H1 (cell line): ENCODE measurements at regions not wholly inside any gene's neighbourhood (a gene's known extent, or its start where the extent isn't known, plus 50 kb on each side); places are given as distances from the start of the nearest gene placed in this dataset.

ENCODE experiments used
- CTCF ChIA-PET: fragments of 300-600 bp; sonication (Branson Sonifier 250); formaldehyde crosslinking; loops from one replicate; lab custom pipeline; 2021; ENCODE audit not compliant: partially characterized antibody; lab: Charles Lee
- POLR2A ChIA-PET: fragments of 300-600 bp; sonication (Branson Sonifier 250); formaldehyde crosslinking; loops from one replicate; lab custom pipeline; 2021; ENCODE audit warnings: inconsistent platforms; ENCODE audit not compliant: partially characterized antibody; lab: Charles Lee
- DNase-seq, 2 experiments: peaks; one replicate each; pipeline versions ENCODE4 v3.0.0 to v3.0.0-alpha.2; 2010 to 2022; ENCODE audit warnings: low spot score in 2 of 2, low read depth in 1 of 2, mixed read lengths in 1 of 2
- FAIRE-seq: peaks from 2 replicates; lab custom pipeline; 2011; peaks lifted over from hg19 to GRCh38; lab: Jason Lieb, UNC
- H2AFZ ChIP-seq: 2 replicates; pipeline ENCODE4 v1.8.1; 2012; ENCODE audit warnings: low read length, inconsistent platforms
- H2AK5ac ChIP-seq: 2 replicates; pipeline ENCODE4 v1.6.1; 2013; ENCODE audit warnings: low read depth, low read length
- H2BK120ac ChIP-seq: replicated peaks from 2 replicates; pipeline ENCODE3; 2013; ENCODE audit warnings: low read depth, low read length, inconsistent platforms
- H2BK12ac ChIP-seq: 2 replicates; pipeline ENCODE4 v1.6.1; 2013; ENCODE audit warnings: low read depth, low read length
- H2BK15ac ChIP-seq: 2 replicates; pipeline ENCODE4 v1.6.1; 2013; ENCODE audit warnings: low read length
- H2BK20ac ChIP-seq: 2 replicates; pipeline ENCODE4 v1.6.1; 2013; ENCODE audit warnings: low read length
- H2BK5ac ChIP-seq: 2 replicates; pipeline ENCODE4 v1.6.1; 2013; ENCODE audit warnings: low read depth, low read length
- H3K14ac ChIP-seq: 2 replicates; pipeline ENCODE4 v1.6.1; 2013; ENCODE audit warnings: inconsistent platforms; ENCODE audit not compliant: insufficient read length
- H3K18ac ChIP-seq: 2 replicates; pipeline ENCODE4 v1.6.1; 2013; ENCODE audit warnings: low read length; ENCODE audit errors: extremely low read depth
- H3K23ac ChIP-seq: 2 replicates; pipeline ENCODE4 v1.6.1; 2013; ENCODE audit warnings: inconsistent platforms; ENCODE audit not compliant: insufficient read length
- H3K23me2 ChIP-seq: 2 replicates; pipeline ENCODE4 v1.6.1; 2013; ENCODE audit warnings: low read depth, low read length
- H3K27ac ChIP-seq: 2 replicates; pipeline ENCODE4 v1.6.1; 2011; ENCODE audit warnings: low read depth, low read length, inconsistent platforms
- H3K27me3 ChIP-seq, 4 experiments: replicated peaks in 1 of 4; 1 replicate in 1 of 4; 2 replicates in 3 of 4; pipeline versions ENCODE4 v1.6.1 to v1.8.1; 2011 to 2013; ENCODE audit warnings: low read length in 3 of 4, mild to moderate bottlenecking in 3 of 4, inconsistent platforms in 2 of 4, mixed read lengths in 2 of 4, moderate library complexity in 1 of 4; ENCODE audit not compliant: control insufficient read depth in 3 of 4, insufficient read depth in 3 of 4; ENCODE audit errors: extremely low read depth in 1 of 4
- H3K36me3 ChIP-seq, 4 experiments: 2 replicates each; pipeline versions ENCODE4 v1.6.1 to v1.8.1; 2011 to 2013; ENCODE audit warnings: mild to moderate bottlenecking in 4 of 4, low read length in 3 of 4, moderate library complexity in 2 of 4, control low read depth in 1 of 4, inconsistent platforms in 1 of 4; ENCODE audit not compliant: insufficient read depth in 4 of 4, control insufficient read depth in 2 of 4
- H3K4ac ChIP-seq: replicated peaks from 2 replicates; pipeline ENCODE3; 2013; ENCODE audit warnings: low read length, low read depth, mixed read lengths, inconsistent platforms; ENCODE audit not compliant: insufficient read length
- H3K4me1 ChIP-seq, 4 experiments: replicated peaks in 1 of 4; 1 replicate in 1 of 4; 2 replicates in 3 of 4; pipeline versions ENCODE4 v1.6.1 to v1.8.1; 2011 to 2013; ENCODE audit warnings: low read length in 3 of 4, inconsistent platforms in 2 of 4, mixed read lengths in 1 of 4; ENCODE audit not compliant: insufficient read depth in 4 of 4, control insufficient read depth in 3 of 4
- H3K4me2 ChIP-seq, 2 experiments: 2 replicates each; pipeline versions ENCODE4 v1.6.1 to v1.8.1; 2011 to 2013; ENCODE audit warnings: low read depth in 2 of 2, low read length in 2 of 2, control low read depth in 1 of 2, inconsistent platforms in 1 of 2, mild to moderate bottlenecking in 1 of 2; ENCODE audit not compliant: insufficient read depth in 1 of 2
- H3K4me3 ChIP-seq, 4 experiments: fragments of 200-600, 300-600 bp in 1 of 4; sonication (generic), shearing (Covaris generic), sonication (Bioruptor Twin) in 1 of 4; 2 replicates each; pipeline versions ENCODE4 v1.5.1 to v1.8.1; 2011 to 2016; ENCODE audit warnings: low read length in 4 of 4, low read depth in 3 of 4, control low read depth in 2 of 4, inconsistent platforms in 2 of 4, mild to moderate bottlenecking in 2 of 4, mixed read lengths in 1 of 4, moderate library complexity in 1 of 4; ENCODE audit not compliant: insufficient read depth in 2 of 4; ENCODE audit errors: extremely low read depth in 1 of 4
- H3K56ac ChIP-seq: replicated peaks from 2 replicates; pipeline ENCODE3; 2013; ENCODE audit warnings: low read depth, mild to moderate bottlenecking, mixed read lengths, low read length, inconsistent platforms; ENCODE audit not compliant: insufficient read length
- H3K79me1 ChIP-seq: 2 replicates; pipeline ENCODE4 v1.6.1; 2013; ENCODE audit warnings: low read depth, low read length, control low read depth
- H3K79me2 ChIP-seq, 2 experiments: 2 replicates each; pipeline versions ENCODE4 v1.6.1 to v1.8.1; 2012 to 2013; ENCODE audit warnings: low read length in 2 of 2, mild to moderate bottlenecking in 2 of 2, inconsistent platforms in 1 of 2; ENCODE audit not compliant: insufficient read depth in 2 of 2, control insufficient read depth in 1 of 2
- H3K9ac ChIP-seq, 4 experiments: replicated peaks in 1 of 4; 1 replicate in 1 of 4; 2 replicates in 3 of 4; pipeline versions ENCODE4 v1.6.1 to v1.8.1; 2011 to 2013; ENCODE audit warnings: low read depth in 3 of 4, low read length in 3 of 4, control low read depth in 2 of 4, mild to moderate bottlenecking in 2 of 4, moderate library complexity in 2 of 4, inconsistent platforms in 1 of 4; ENCODE audit errors: extremely low read depth in 1 of 4
- H3K9me3 ChIP-seq, 2 experiments: 2 replicates each; pipeline versions ENCODE4 v1.6.1 to v1.8.1; 2012 to 2013; ENCODE audit warnings: mild to moderate bottlenecking in 2 of 2, moderate library complexity in 2 of 2, control low read depth in 1 of 2, inconsistent platforms in 1 of 2, low read depth in 1 of 2, low read length in 1 of 2, mixed read lengths in 1 of 2; ENCODE audit not compliant: insufficient read depth in 2 of 2
- H4K20me1 ChIP-seq, 2 experiments: replicated peaks in 1 of 2; 2 replicates each; pipeline versions ENCODE3 to v1.8.1; 2011 to 2013; ENCODE audit warnings: inconsistent platforms in 2 of 2, low read length in 2 of 2, mild to moderate bottlenecking in 1 of 2; ENCODE audit not compliant: insufficient read depth in 2 of 2, control insufficient read depth in 1 of 2
- H4K5ac ChIP-seq: 2 replicates; pipeline ENCODE4 v1.6.1; 2013; ENCODE audit warnings: low read length, low read depth, mixed read lengths, inconsistent platforms; ENCODE audit not compliant: insufficient read length
- H4K8ac ChIP-seq: 2 replicates; pipeline ENCODE4 v1.8.0; 2013; ENCODE audit warnings: mild to moderate bottlenecking, moderate library complexity, low read length, inconsistent platforms; ENCODE audit not compliant: insufficient read depth; ENCODE audit errors: extremely low read depth
- H4K91ac ChIP-seq: replicated peaks from 2 replicates; pipeline ENCODE3; 2013; ENCODE audit warnings: low read length, mixed read lengths, inconsistent platforms; ENCODE audit not compliant: insufficient read length
- BACH1 ChIP-seq: IDR thresholded peaks from 2 replicates; pipeline ENCODE4 v1.6.1; 2012; ENCODE audit warnings: low read length, improper control_type of control experiment
- CEBPB ChIP-seq: IDR thresholded peaks from 2 replicates; pipeline ENCODE4 v1.6.1; 2012; ENCODE audit warnings: low read depth, low read length
- CHD1 ChIP-seq: IDR thresholded peaks from 2 replicates; pipeline ENCODE4 v1.6.1; 2012; ENCODE audit warnings: low read depth, low read length, improper control_type of control experiment
- CHD2 ChIP-seq: IDR thresholded peaks from 2 replicates; pipeline ENCODE4 v1.6.1; 2012; ENCODE audit warnings: low read length, improper control_type of control experiment
- FOSL1 ChIP-seq: IDR thresholded peaks from 2 replicates; pipeline ENCODE4 v1.6.1; 2011; ENCODE audit warnings: mild to moderate bottlenecking, low read depth, low read length, moderate library complexity; ENCODE audit not compliant: insufficient read depth
- GTF2F1 ChIP-seq: IDR thresholded peaks from 2 replicates; pipeline ENCODE4 v1.6.1; 2012; ENCODE audit warnings: low read depth, low read length, improper control_type of control experiment, borderline replicate concordance
- HDAC2 ChIP-seq, 2 experiments: fragments of 300-600 bp in 1 of 2; sonication (generic) in 1 of 2; IDR thresholded peaks; 2 replicates each; pipeline ENCODE4 v1.6.1; 2011 to 2012; ENCODE audit warnings: low read depth in 2 of 2, low read length in 2 of 2, mild to moderate bottlenecking in 2 of 2, moderate library complexity in 2 of 2, borderline replicate concordance in 1 of 2, inconsistent platforms in 1 of 2
- HDAC6 ChIP-seq: IDR thresholded peaks from one replicate; pipeline ENCODE4 v1.7.1; 2012; ENCODE audit warnings: low read depth, mild to moderate bottlenecking, inconsistent platforms, low read length, moderate library complexity
- NRF1 ChIP-seq: IDR thresholded peaks from 2 replicates; pipeline ENCODE4 v1.6.1; 2011; ENCODE audit warnings: mild to moderate bottlenecking, low read depth, low read length, improper control_type of control experiment
- PHF8 ChIP-seq: fragments of 200-600 bp; sonication (generic); conservative IDR thresholded peaks from 2 replicates; pipeline ENCODE4 v1.7.1; 2012; ENCODE audit warnings: low read depth, mild to moderate bottlenecking, inconsistent platforms, low read length, moderate library complexity
- RNF2 ChIP-seq: fragments of 200-900, 300-1000 bp; sonication (generic); IDR thresholded peaks from 2 replicates; pipeline ENCODE4 v1.7.1; 2016; ENCODE audit warnings: borderline replicate concordance, low read depth, mild to moderate bottlenecking, antibody characterized with exemption, low read length; ENCODE audit not compliant: poor library complexity, severe bottlenecking; ENCODE audit errors: missing control alignments
- ZNF274 ChIP-seq: IDR thresholded peaks from 2 replicates; pipeline ENCODE4 v1.7.0; 2012; ENCODE audit warnings: low read length, borderline replicate concordance; ENCODE audit errors: extremely low read depth
- WGBS, 2 experiments: shearing (Covaris generic) in 1 of 2; methylation state at CpG; one replicate each; pipeline versions ENCODE4 v1.1.6 to v1.1.7; 2013 to 2015; ENCODE audit warnings: low lambda C conversion rate in 2 of 2, mixed read lengths in 2 of 2, inconsistent platforms in 1 of 2, low coverage in 1 of 2, missing lambda C conversion rate in 1 of 2; ENCODE audit not compliant: insufficient replicate concordance in 2 of 2, insufficient coverage in 1 of 2, insufficient read length in 1 of 2; ENCODE audit errors: extremely low coverage in 1 of 2, missing lambda C conversion rate in 1 of 2; 5-methylcytosine and 5-hydroxymethylcytosine counted together
- TF ChIP-seq, protein P1 (sequence below): IDR thresholded peaks from 2 replicates; pipeline ENCODE4 v1.6.1; 2011; ENCODE audit warnings: low read depth, mild to moderate bottlenecking, low read length; ENCODE audit not compliant: insufficient read depth

DNA sequence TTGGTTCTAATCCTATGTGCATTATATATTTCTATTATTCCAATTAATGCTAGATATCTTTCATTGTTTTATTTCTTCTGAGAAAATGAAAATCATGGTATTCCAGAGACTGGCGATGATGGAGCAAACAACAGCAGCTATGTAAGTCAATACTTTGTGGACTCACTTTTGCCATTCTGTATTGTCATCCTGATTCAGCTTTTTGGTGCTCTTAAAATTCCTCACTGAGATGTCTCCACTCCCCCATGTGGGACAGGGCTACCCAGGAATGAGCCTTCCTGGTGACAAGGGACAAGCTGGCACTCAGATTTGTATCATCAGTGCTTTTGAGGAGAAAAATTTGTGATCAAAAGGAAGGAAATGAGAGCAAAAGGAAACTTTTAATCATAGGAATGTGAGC, 56.7 kb upstream of the XCR1 start:
- Histone ChIP-seq H3K4ac (no peak overlapping the region), H3K14ac (no peak overlapping the region), H3K36me3 (no peaks in the 10 kb centered on the region), H4K5ac (no peak overlapping the region), H4K8ac (no peak overlapping the region), H3K79me2 (no peaks in the 10 kb centered on the region), H3K23me2 (no peaks in the 10 kb centered on the region), H3K18ac (no peak overlapping the region), H4K91ac (no peak overlapping the region), H3K9ac (no peak overlapping the region), H3K27ac (no peak overlapping the region), H4K20me1 (no peaks in the 10 kb centered on the region), H2BK20ac (no peak overlapping the region), H3K4me3 (no peak overlapping the region), H3K23ac (no peak overlapping the region), H3K4me1 (no peaks in the 10 kb centered on the region), H3K56ac (no peak overlapping the region), H2BK5ac (no peak overlapping the region), H2BK12ac (no peak overlapping the region), H2BK120ac (no peak overlapping the region), H3K9me3 (no peaks in the 10 kb centered on the region), H3K27me3 (no peaks in the 10 kb centered on the region), H2AK5ac (no peak overlapping the region), H2BK15ac (no peak overlapping the region), H2AFZ (no peak overlapping the region), H3K4me2 (no peak overlapping the region), H3K79me1 (no peaks in the 10 kb centered on the region)
- no peak for FAIRE-seq
- ChIA-PET CTCF (interaction anchor here (0.9 to 2.5 kb wide), 9 partner anchors 14 to 343 kb away, joined by 3 to 20 read pairs (median 5); partner anchors contain the start of gene CCR1), POLR2A (no interaction called here)
- 92% methylated on average over 1 of the region's 1 CpG; no CpG with 5 or more reads in 1 of the 2 experiments for WGBS, 2 experiments
- DNase-seq = no peak
- TF ChIP-seq GTF2F1 (no peak), FOSL1 (no peak), RNF2 (no peak), PHF8 (no peak), ZNF274 (no peak), HDAC2 (IDR thresholded peaks at IDR 0.05; ENCODE audit: borderline replicate concordance in 1 of 2, low read depth in 2 of 2, low read length in 2 of 2) (no peak), CHD2 (no peak), NRF1 (no peak), CHD1 (no peak), CEBPB (no peak), BACH1 (no peak), HDAC6 (no peak)
- TF ChIP-seq, protein P1, sequence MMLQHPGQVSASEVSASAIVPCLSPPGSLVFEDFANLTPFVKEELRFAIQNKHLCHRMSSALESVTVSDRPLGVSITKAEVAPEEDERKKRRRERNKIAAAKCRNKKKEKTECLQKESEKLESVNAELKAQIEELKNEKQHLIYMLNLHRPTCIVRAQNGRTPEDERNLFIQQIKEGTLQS = no peak
